GM23338 (cell line): ENCODE measurements at regions not wholly inside any gene's neighbourhood (a gene's known extent, or its start where the extent isn't known, plus 50 kb on each side); places are given as distances from the start of the nearest gene placed in this dataset.

Experiments used
- EZH2 ChIP-seq: fragments of 200-600 bp; sonication (generic); IDR thresholded peaks from one replicate; pipeline ENCODE4 v1.8.0; 2017; ENCODE audit warnings: antibody characterized with exemption, mild to moderate bottlenecking, low read depth; ENCODE audit not compliant: unreplicated experiment
- EZH2phosphoT487 ChIP-seq: fragments of 200-600 bp; sonication (generic); IDR thresholded peaks from one replicate; pipeline ENCODE4 v1.8.1; 2018; ENCODE audit warnings: antibody characterized with exemption; ENCODE audit not compliant: unreplicated experiment
- TF ChIP-seq, protein P1 (sequence below), 2 experiments: fragments of 200-600 bp in 1 of 2; sonication (generic) in 1 of 2; conservative IDR thresholded peaks; 2 replicates each; pipeline versions ENCODE4 v1.5.1 to v1.6.1; 2016 to 2017; ENCODE audit warnings: antibody characterized with exemption in 2 of 2, low read depth in 2 of 2, mild to moderate bottlenecking in 2 of 2, moderate library complexity in 1 of 2

DNA sequence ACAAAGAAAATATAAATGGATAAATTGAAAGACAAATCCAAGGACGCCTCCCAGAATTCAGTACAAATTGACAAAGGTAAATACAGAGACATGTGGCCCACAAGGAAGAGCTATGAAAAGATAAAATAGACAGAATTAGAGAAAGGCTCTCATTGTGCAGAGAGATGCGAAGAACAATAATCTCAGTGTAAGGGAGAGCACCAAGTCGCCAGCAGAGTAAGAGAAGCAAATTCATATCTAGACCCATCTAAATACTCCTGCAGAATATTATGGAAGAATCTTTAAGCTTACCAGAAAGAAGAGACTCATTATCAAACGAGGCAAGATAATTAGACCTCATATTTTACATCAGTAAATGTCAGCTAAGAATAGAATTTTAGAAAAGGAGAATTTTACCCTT lies 101.7 kb upstream of the ITGA1 start:
- TF ChIP-seq EZH2 = no peak
- TF ChIP-seq, protein P1, sequence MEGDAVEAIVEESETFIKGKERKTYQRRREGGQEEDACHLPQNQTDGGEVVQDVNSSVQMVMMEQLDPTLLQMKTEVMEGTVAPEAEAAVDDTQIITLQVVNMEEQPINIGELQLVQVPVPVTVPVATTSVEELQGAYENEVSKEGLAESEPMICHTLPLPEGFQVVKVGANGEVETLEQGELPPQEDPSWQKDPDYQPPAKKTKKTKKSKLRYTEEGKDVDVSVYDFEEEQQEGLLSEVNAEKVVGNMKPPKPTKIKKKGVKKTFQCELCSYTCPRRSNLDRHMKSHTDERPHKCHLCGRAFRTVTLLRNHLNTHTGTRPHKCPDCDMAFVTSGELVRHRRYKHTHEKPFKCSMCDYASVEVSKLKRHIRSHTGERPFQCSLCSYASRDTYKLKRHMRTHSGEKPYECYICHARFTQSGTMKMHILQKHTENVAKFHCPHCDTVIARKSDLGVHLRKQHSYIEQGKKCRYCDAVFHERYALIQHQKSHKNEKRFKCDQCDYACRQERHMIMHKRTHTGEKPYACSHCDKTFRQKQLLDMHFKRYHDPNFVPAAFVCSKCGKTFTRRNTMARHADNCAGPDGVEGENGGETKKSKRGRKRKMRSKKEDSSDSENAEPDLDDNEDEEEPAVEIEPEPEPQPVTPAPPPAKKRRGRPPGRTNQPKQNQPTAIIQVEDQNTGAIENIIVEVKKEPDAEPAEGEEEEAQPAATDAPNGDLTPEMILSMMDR (conservative IDR thresholded peaks at IDR 0.05; ENCODE audit: low read depth in 2 of 2) = no peak
- TF ChIP-seq EZH2phosphoT487 = no peak
